ENCODE measurements at regions not wholly inside any gene's neighbourhood (a gene's known extent, or its start where the extent isn't known, plus 50 kb on each side); places are given as distances from the start of the nearest gene placed in this dataset.
"Not testable (repeated sequence)": the region's sequence is repeated elsewhere in the genome, so short reads cannot be mapped to it uniquely, and the experiment has no call there.

- no peak for DNase-seq (ENCODE audit: low read depth in 2 of 3, low spot score in 1 of 3)
Observed at GRCh38 chr16:66028510-66029216, 337.8 kb upstream of the CDH5 start.

GRCh38 chr16:66026787-66027330 lies 339.6 kb upstream of the CDH5 start:
- DNase-seq (ENCODE audit: low read depth in 2 of 3, low spot score in 1 of 3), result no peak

- DNase-seq (ENCODE audit: low read depth in 2 of 3, low spot score in 1 of 3), result no peak
Observed at GRCh38 chr16:66026211-66026610, 340.3 kb upstream of the CDH5 start.

GRCh38 chr16:66025751-66026150 lies 340.7 kb upstream of the CDH5 start:
- no peak for DNase-seq (ENCODE audit: low read depth in 2 of 3, low spot score in 1 of 3)

GRCh38 chr16:66024567-66024966 lies 341.9 kb upstream of the CDH5 start:
- DNase-seq (ENCODE audit: low read depth in 2 of 3, low spot score in 1 of 3), result not testable (repeated sequence)

GRCh38 chr16:66023481-66023880 lies 343.0 kb upstream of the CDH5 start:
- no peak for DNase-seq (ENCODE audit: low read depth in 2 of 3, low spot score in 1 of 3)

GRCh38 chr16:66020642-66021041 lies 345.8 kb upstream of the CDH5 start:
- DNase-seq (ENCODE audit: low read depth in 2 of 3, low spot score in 1 of 3), result no peak

- DNase-seq (ENCODE audit: low read depth in 2 of 3, low spot score in 1 of 3), result no peak
Observed at GRCh38 chr16:66020046-66020445, 346.4 kb upstream of the CDH5 start.

GRCh38 chr16:66019502-66019901 lies 347.0 kb upstream of the CDH5 start:
- not testable (repeated sequence) for DNase-seq (ENCODE audit: low read depth in 2 of 3, low spot score in 1 of 3)

- no peak for DNase-seq (ENCODE audit: low read depth in 2 of 3, low spot score in 1 of 3)
Observed at GRCh38 chr16:66014221-66014620, 352.3 kb upstream of the CDH5 start.

- DNase-seq (ENCODE audit: low read depth in 2 of 3, low spot score in 1 of 3), result no peak
Observed at GRCh38 chr16:66013486-66013885, 353.0 kb upstream of the CDH5 start.

- DNase-seq (ENCODE audit: low read depth in 2 of 3, low spot score in 1 of 3), result no peak
Observed at GRCh38 chr16:66008136-66008535, 358.4 kb upstream of the CDH5 start.

GRCh38 chr16:66007717-66008116 lies 358.8 kb upstream of the CDH5 start:
- DNase-seq (ENCODE audit: low read depth in 2 of 3, low spot score in 1 of 3), result no peak

- DNase-seq (ENCODE audit: low read depth in 2 of 3, low spot score in 1 of 3), result no peak
Observed at GRCh38 chr16:66006485-66006884, 360.0 kb upstream of the CDH5 start.

GRCh38 chr16:66004699-66005098 lies 361.8 kb upstream of the CDH5 start:
- no peak for DNase-seq (ENCODE audit: low read depth in 2 of 3, low spot score in 1 of 3)

GRCh38 chr16:66003201-66003600 lies 363.3 kb upstream of the CDH5 start:
- no peak for DNase-seq (ENCODE audit: low read depth in 2 of 3, low spot score in 1 of 3)

- DNase-seq (ENCODE audit: low read depth in 2 of 3, low spot score in 1 of 3), result no peak
Observed at GRCh38 chr16:66002601-66003000, 363.9 kb upstream of the CDH5 start.

GRCh38 chr16:66001432-66001831 lies 365.1 kb upstream of the CDH5 start:
- DNase-seq (ENCODE audit: low read depth in 2 of 3, low spot score in 1 of 3), result no peak

- no peak for DNase-seq (ENCODE audit: low read depth in 2 of 3, low spot score in 1 of 3)
Observed at GRCh38 chr16:65998443-65998842, 368.0 kb upstream of the CDH5 start.

- no peak for DNase-seq (ENCODE audit: low read depth in 2 of 3, low spot score in 1 of 3)
Observed at GRCh38 chr16:65994291-65994690, 372.2 kb upstream of the CDH5 start.

GRCh38 chr16:65991149-65991701 lies 375.3 kb upstream of the CDH5 start:
- no peak for DNase-seq (ENCODE audit: low read depth in 2 of 3, low spot score in 1 of 3)

GRCh38 chr16:65989861-65990604 lies 376.5 kb upstream of the CDH5 start:
- DNase-seq (ENCODE audit: low read depth in 2 of 3, low spot score in 1 of 3), result no peak
